ENCODE measurements at regions not wholly inside any gene's neighbourhood (a gene's known extent, or its start where the extent isn't known, plus 50 kb on each side); places are given as distances from the start of the nearest gene placed in this dataset.
A peak's percentile ranks its signal among the peaks of the same experiment; 100 is the strongest.

- Histone ChIP-seq H3K4me1 (ENCODE audit: insufficient read depth) (peaks cover 4% of the 10 kb centered on the region; the same call in 1 of the 2 replicates), H3K27me3 (ENCODE audit: insufficient read depth) (no peaks in the 10 kb centered on the region), H4K20me1 (replicated peaks; ENCODE audit: insufficient read depth) (no peaks in the 10 kb centered on the region), H3K27ac (ENCODE audit: low read depth) (no peak overlapping the region), H3K79me2 (replicated peaks; ENCODE audit: insufficient read depth) (no peaks in the 10 kb centered on the region), H3K4me3 (no peak overlapping the region), H2AFZ (no peak overlapping the region), H3K36me3 (ENCODE audit: insufficient read depth) (no peaks in the 10 kb centered on the region), H3F3A (replicated peaks; ENCODE audit: low read depth) (no peaks in the 10 kb centered on the region), H3K9me2 (ENCODE audit: insufficient read depth) (no peaks in the 10 kb centered on the region), H3K4me2 (no peak overlapping the region)
- no peak for DNase-seq (ENCODE audit: low spot score)
- Mint-ChIP-seq H3K4me3 (no peak overlapping the region), H3K9me3 (no peaks in the 10 kb centered on the region), H3K27me3 (ENCODE audit: insufficient read depth, low read depth, poor library complexity) (peaks cover 6% of the 10 kb centered on the region), H3K27ac (no peak overlapping the region), H3K36me3 (ENCODE audit: low read depth) (no peaks in the 10 kb centered on the region), H3K4me1 (peaks cover 4% of the 10 kb centered on the region; the same call in 2 of the 3 replicates)
- TF ChIP-seq JUNB (IDR thresholded peaks at IDR 0.05; ENCODE audit: unreplicated experiment): no peak
- ATAC-seq: no peak
Measured at GRCh38 chr11:15326520-15326919, 211.8 kb downstream of the INSC start.

- Histone ChIP-seq H2AFZ (peak overlapping the region; percentile 93; the same call in 1 of the 2 replicates), H3K4me1 (ENCODE audit: insufficient read depth) (peaks cover 4% of the 10 kb centered on the region; the same call in 1 of the 2 replicates), H3K27me3 (ENCODE audit: insufficient read depth) (no peaks in the 10 kb centered on the region), H3K36me3 (ENCODE audit: insufficient read depth) (no peaks in the 10 kb centered on the region), H3K9me2 (ENCODE audit: insufficient read depth) (no peaks in the 10 kb centered on the region), H3K79me2 (replicated peaks; ENCODE audit: insufficient read depth) (no peaks in the 10 kb centered on the region), H3K4me2 (peak overlapping the region; percentile 23; the same call in 1 of the 2 replicates), H3F3A (replicated peaks; ENCODE audit: low read depth) (no peaks in the 10 kb centered on the region), H3K4me3 (no peak overlapping the region), H4K20me1 (replicated peaks; ENCODE audit: insufficient read depth) (no peaks in the 10 kb centered on the region), H3K27ac (ENCODE audit: low read depth) (no peak overlapping the region)
- TF ChIP-seq ETS1 (IDR thresholded peaks at IDR 0.05) (no peak), CTCF (conservative IDR thresholded peaks at IDR 0.05; ENCODE audit: low read depth in 2 of 2) (peak; percentile 83 to 98)
- Mint-ChIP-seq H3K27me3 (ENCODE audit: insufficient read depth, low read depth, poor library complexity) (peaks cover 6% of the 10 kb centered on the region), H3K4me3 (no peak overlapping the region), H3K36me3 (ENCODE audit: low read depth) (no peaks in the 10 kb centered on the region), H3K4me1 (peaks cover 4% of the 10 kb centered on the region; the same call in 2 of the 3 replicates), H3K9me3 (no peaks in the 10 kb centered on the region), H3K27ac (peak overlapping the region; percentile 64; the same call in 1 of the 2 replicates)
- peak; percentile 93 for DNase-seq (ENCODE audit: low spot score)
- ATAC-seq: peak; percentile 99
Measured at GRCh38 chr11:15327786-15328231, 213.1 kb downstream of the INSC start.

- Mint-ChIP-seq H3K4me1 (peaks cover 11% of the 10 kb centered on the region; the same call in 2 of the 3 replicates), H3K4me3 (no peak overlapping the region), H3K36me3 (ENCODE audit: low read depth) (no peaks in the 10 kb centered on the region; the same call in 2 of the 3 replicates), H3K27ac (no peak overlapping the region), H3K9me3 (peaks cover 2% of the 10 kb centered on the region; the same call in 1 of the 3 replicates), H3K27me3 (ENCODE audit: insufficient read depth, low read depth, poor library complexity) (peaks cover 2% of the 10 kb centered on the region)
- ATAC-seq (no peak), DNase-seq (ENCODE audit: low spot score) (no peak)
- H3K4me1 ChIP-seq (ENCODE audit: insufficient read depth): no peaks in the 10 kb centered on the region; the same call in 1 of the 2 replicates
- no peaks in the 10 kb centered on the region for H3F3A ChIP-seq (replicated peaks; ENCODE audit: low read depth)
- no peaks in the 10 kb centered on the region for H3K27me3 ChIP-seq (ENCODE audit: insufficient read depth)
- H3K36me3 ChIP-seq (ENCODE audit: insufficient read depth): no peaks in the 10 kb centered on the region
- peaks cover 8% of the 10 kb centered on the region; the same call in 1 of the 2 replicates for H3K9me2 ChIP-seq (ENCODE audit: insufficient read depth)
- no peak overlapping the region for H2AFZ ChIP-seq
- H3K4me3 ChIP-seq: no peak overlapping the region
- H4K20me1 ChIP-seq (replicated peaks; ENCODE audit: insufficient read depth): no peaks in the 10 kb centered on the region
- no peak overlapping the region for H3K27ac ChIP-seq (ENCODE audit: low read depth)
- no peak overlapping the region for H3K4me2 ChIP-seq
- H3K79me2 ChIP-seq (replicated peaks; ENCODE audit: insufficient read depth): no peaks in the 10 kb centered on the region
- no peak for TF ChIP-seq POLR2AphosphoS5 (IDR thresholded peaks at IDR 0.05; ENCODE audit: low read depth)
- TF ChIP-seq ZNF331 (CRISPR knock-in tag; IDR thresholded peaks at IDR 0.05; ENCODE audit: low read depth): no peak
- TF ChIP-seq EZH2phosphoT487 (IDR thresholded peaks at IDR 0.05; ENCODE audit: unreplicated experiment): no peak
- no peak for TF ChIP-seq CTCF (conservative IDR thresholded peaks at IDR 0.05; ENCODE audit: low read depth in 2 of 2)
- no peak for TF ChIP-seq ZNF114 (CRISPR knock-in tag; IDR thresholded peaks at IDR 0.05)
- no peak for TF ChIP-seq REST (IDR thresholded peaks at IDR 0.05; ENCODE audit: unreplicated experiment)
- TF ChIP-seq STAT1 (IDR thresholded peaks at IDR 0.05; ENCODE audit: unreplicated experiment): no peak
- no peak for TF ChIP-seq EZH2 (IDR thresholded peaks at IDR 0.05; ENCODE audit: low read depth, unreplicated experiment)
Measured at GRCh38 chr11:15333407-15333806, 218.7 kb downstream of the INSC start.
